Endothelial cell (in vitro differentiated cells): ENCODE measurements at regions not wholly inside any gene's neighbourhood (a gene's known extent, or its start where the extent isn't known, plus 50 kb on each side); places are given as distances from the start of the nearest gene placed in this dataset.

Experiments used
- DNase-seq: peaks from one replicate; pipeline ENCODE4 v3.0.0; 2021; ENCODE audit warnings: low spot score
- H3K27ac Mint-ChIP-seq: one replicate; pipeline ENCODE4 v1.8.0; 2021; ENCODE audit warnings: mixed read lengths, inconsistent platforms; ENCODE audit not compliant: unreplicated experiment
- H3K27me3 Mint-ChIP-seq: one replicate; pipeline ENCODE4 v1.8.0; 2021; ENCODE audit warnings: mild to moderate bottlenecking, moderate library complexity, mixed read lengths, inconsistent platforms; ENCODE audit not compliant: unreplicated experiment
- H3K36me3 Mint-ChIP-seq: one replicate; pipeline ENCODE4 v1.8.0; 2021; ENCODE audit warnings: mild to moderate bottlenecking, low read depth, mixed read lengths, inconsistent platforms; ENCODE audit not compliant: unreplicated experiment
- H3K4me1 Mint-ChIP-seq: one replicate; pipeline ENCODE4 v1.8.0; 2021; ENCODE audit warnings: mild to moderate bottlenecking, mixed read lengths, inconsistent platforms; ENCODE audit not compliant: unreplicated experiment
- H3K4me3 Mint-ChIP-seq: one replicate; pipeline ENCODE4 v1.8.0; 2021; ENCODE audit warnings: mild to moderate bottlenecking, mixed read lengths, inconsistent platforms; ENCODE audit not compliant: unreplicated experiment
- H3K9me3 Mint-ChIP-seq: one replicate; pipeline ENCODE4 v1.8.0; 2021; ENCODE audit warnings: mixed read lengths, inconsistent platforms; ENCODE audit not compliant: unreplicated experiment
- CTCF ChIP-seq: fragments of 200-600 bp; sonication (generic); IDR thresholded peaks from one replicate; pipeline ENCODE4 v1.5.0; 2021; ENCODE audit warnings: antibody characterized with exemption; ENCODE audit not compliant: unreplicated experiment

GRCh38 chr4:140243278-140243753 lies 89.3 kb upstream of the MAML3 start:
- H3K27me3 Mint-ChIP-seq = peaks cover 2% of the 10 kb centered on the region
- no peak overlapping the region for H3K4me3 Mint-ChIP-seq
- H3K4me1 Mint-ChIP-seq = peaks cover 34% of the 10 kb centered on the region
- no peaks in the 10 kb centered on the region for H3K9me3 Mint-ChIP-seq
- TF ChIP-seq CTCF = no peak
- H3K36me3 Mint-ChIP-seq = no peaks in the 10 kb centered on the region
- H3K27ac Mint-ChIP-seq = no peak overlapping the region
- DNase-seq = no peak

DNA sequence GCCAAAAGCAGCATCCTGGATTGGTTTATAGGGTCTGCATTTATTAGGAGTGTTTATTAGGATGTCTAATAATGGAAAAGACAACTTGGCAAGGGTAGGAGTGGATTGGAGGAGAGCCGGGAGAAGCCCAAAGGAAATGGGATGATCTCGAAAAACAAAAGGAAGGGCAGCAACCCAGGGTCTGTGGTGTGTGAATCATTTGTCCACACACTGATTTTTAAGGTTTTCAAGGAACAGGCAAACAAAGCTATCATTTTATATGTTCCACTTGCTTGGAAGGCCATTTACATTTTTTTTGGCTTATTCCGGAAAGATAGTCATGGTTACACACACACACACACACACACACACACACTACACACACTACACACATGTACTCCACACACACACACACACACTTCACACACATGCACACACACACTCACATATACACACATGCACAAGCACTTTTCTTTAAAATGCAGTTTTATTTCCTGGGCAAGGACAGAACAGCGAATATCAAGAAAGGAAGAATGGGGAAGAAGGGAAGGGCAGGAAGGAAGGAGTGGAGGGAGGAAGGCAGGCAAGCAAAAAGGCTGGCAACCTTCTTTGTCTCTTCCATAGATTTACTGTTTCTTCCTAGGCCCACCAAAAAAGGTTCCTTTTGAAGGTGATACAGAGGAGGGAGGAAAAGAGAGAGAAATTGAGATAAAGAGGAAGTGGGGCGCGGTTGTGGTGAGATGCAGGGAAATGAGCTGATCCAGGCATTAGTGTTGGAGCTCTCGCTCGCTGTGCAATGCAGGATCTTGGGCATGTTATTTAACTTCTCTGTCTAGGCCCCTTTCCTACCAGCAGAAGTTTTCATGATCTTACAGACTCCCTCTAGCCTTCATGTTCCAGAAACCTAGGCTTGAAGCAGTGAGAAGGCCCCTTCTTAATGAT lies 88.6 kb upstream of the MAML3 start:
- H3K4me3 Mint-ChIP-seq = no peak overlapping the region
- H3K36me3 Mint-ChIP-seq = no peaks in the 10 kb centered on the region
- peaks cover 2% of the 10 kb centered on the region for H3K27me3 Mint-ChIP-seq
- H3K27ac Mint-ChIP-seq = peak overlapping the region; percentile 65
- no peak for TF ChIP-seq CTCF
- no peak for DNase-seq
- H3K4me1 Mint-ChIP-seq = peaks cover 41% of the 10 kb centered on the region
- no peaks in the 10 kb centered on the region for H3K9me3 Mint-ChIP-seq

GRCh38 chr4:140240237-140240636 lies 86.3 kb upstream of the MAML3 start:
- H3K36me3 Mint-ChIP-seq = no peaks in the 10 kb centered on the region
- no peak for DNase-seq
- H3K4me3 Mint-ChIP-seq = no peak overlapping the region
- no peaks in the 10 kb centered on the region for H3K9me3 Mint-ChIP-seq
- no peak for TF ChIP-seq CTCF
- H3K27ac Mint-ChIP-seq = no peak overlapping the region
- peaks cover 2% of the 10 kb centered on the region for H3K27me3 Mint-ChIP-seq
- H3K4me1 Mint-ChIP-seq = peaks cover 53% of the 10 kb centered on the region

DNA sequence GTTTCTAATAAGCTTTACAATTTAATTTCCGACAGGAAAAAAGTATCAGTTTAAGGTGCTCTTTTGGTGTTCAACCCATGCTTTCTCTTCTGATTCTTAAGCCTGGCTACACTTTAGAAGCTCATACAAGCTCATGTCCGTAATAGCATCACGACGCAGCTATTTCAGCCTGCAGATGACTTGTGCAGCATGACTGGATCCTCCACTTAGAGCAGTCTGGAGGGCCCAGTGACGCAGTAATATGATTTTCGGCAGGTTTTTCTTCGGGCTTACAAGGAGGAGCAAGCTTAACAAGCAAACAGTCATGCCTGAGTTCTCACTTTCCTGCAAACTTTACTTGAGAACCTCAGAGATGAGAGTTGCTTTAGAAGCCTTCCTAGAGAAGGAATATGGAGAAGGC lies 85.3 kb upstream of the MAML3 start:
- no peak overlapping the region for H3K27ac Mint-ChIP-seq
- DNase-seq = no peak
- no peak for TF ChIP-seq CTCF
- no peaks in the 10 kb centered on the region for H3K9me3 Mint-ChIP-seq
- peaks cover 2% of the 10 kb centered on the region for H3K27me3 Mint-ChIP-seq
- peaks cover 58% of the 10 kb centered on the region for H3K4me1 Mint-ChIP-seq
- no peaks in the 10 kb centered on the region for H3K36me3 Mint-ChIP-seq
- no peak overlapping the region for H3K4me3 Mint-ChIP-seq
